Epithelial cell of esophagus (primary cell): ENCODE measurements at regions not wholly inside any gene's neighbourhood (a gene's known extent, or its start where the extent isn't known, plus 50 kb on each side); places are given as distances from the start of the nearest gene placed in this dataset.
"Not testable (repeated sequence)": the region's sequence is repeated elsewhere in the genome, so short reads cannot be mapped to it uniquely, and the experiment has no call there.

Source experiments
- DNase-seq: peaks from one replicate; pipeline ENCODE4 v3.0.0; 2010; ENCODE audit warnings: low read depth
- H3K4me3 ChIP-seq: 2 replicates; pipeline ENCODE4 v1.5.1; 2011; ENCODE audit warnings: mild to moderate bottlenecking, low read length, control low read depth
- CTCF ChIP-seq: IDR thresholded peaks from 2 replicates; pipeline ENCODE4 v1.5.1; 2011; ENCODE audit warnings: low read depth, mild to moderate bottlenecking, low read length, control low read depth, inconsistent platforms; ENCODE audit not compliant: insufficient read depth; ENCODE audit errors: missing control alignments

GRCh38 chr12:33614630-33615029, 175.0 kb upstream of the SYT10 start:
- TF ChIP-seq CTCF = no peak
- DNase-seq = no peak

GRCh38 chr12:33617218-33617617, 177.6 kb upstream of the SYT10 start:
- no peak for TF ChIP-seq CTCF
- H3K4me3 ChIP-seq = no peak overlapping the region
- no peak for DNase-seq

More at GRCh38 chr12:33614630-33615029, 175.0 kb upstream of the SYT10 start:
- no peak overlapping the region for H3K4me3 ChIP-seq

DNA sequence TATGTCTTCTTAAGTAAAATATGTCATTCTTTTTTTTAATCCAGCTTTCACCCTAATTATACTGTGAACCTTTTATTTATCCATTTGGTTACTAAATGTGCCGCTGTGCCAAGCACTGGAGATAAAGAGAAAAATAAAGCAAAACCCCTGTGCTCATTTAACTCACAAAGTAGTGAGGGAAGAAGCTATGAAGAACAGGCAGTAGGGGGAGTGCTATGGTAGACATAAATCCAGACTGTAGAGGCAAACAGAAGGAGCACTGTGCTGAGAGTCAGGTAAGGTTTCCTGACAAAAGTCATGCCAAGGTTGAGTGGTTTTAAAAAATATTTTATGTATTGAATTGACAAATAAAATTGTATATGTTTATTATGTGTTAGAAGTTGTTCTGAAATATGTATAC, 188.5 kb upstream of the SYT10 start:
- TF ChIP-seq CTCF = peak; percentile 29
- DNase-seq = peak; percentile 19
- H3K4me3 ChIP-seq = no peak overlapping the region

- DNase-seq = no peak
- no peak for TF ChIP-seq CTCF
- no peak overlapping the region for H3K4me3 ChIP-seq
Observed at GRCh38 chr12:33634544-33634943, 194.9 kb upstream of the SYT10 start.

DNA sequence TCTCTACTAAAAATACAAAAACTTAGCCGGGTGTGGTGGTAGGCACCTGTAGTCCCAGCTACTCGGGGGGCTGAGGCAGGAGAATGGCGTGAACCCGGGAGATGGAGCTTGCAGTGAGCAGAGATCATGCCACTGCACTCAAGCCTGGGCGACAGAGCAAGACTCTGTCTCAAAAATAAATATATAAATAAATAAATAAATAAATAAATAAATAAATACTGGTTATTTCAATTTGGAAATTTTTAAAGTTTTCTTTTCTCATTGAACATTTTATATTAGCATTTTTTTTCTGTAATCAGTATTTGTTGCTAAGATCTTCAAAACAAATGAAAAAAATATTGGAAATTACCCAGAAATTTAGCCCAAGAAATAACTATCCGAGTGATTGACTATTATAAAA, 197.3 kb upstream of the SYT10 start:
- H3K4me3 ChIP-seq, DNase-seq: not testable (repeated sequence)

DNA sequence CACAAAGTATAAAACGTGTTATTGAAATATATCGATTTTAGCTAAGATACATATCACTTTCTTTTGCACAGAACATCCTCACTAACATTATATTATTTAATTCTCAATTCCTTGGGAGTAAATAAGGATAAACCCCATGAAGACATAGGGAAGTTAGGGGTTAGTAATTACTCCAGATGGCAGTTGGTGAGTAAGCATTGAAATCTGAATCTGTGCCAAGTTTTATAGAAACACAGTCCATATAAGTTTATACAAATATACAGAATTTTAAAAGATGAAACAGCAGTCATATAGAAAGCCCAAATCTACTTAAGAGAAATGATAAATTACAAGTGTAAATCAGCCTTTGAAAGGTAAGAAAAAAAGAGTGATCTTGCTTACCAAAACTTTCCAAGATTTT, 200.4 kb upstream of the SYT10 start:
- peak; percentile 17 for DNase-seq
- H3K4me3 ChIP-seq = no peak overlapping the region
- no peak for TF ChIP-seq CTCF

DNA sequence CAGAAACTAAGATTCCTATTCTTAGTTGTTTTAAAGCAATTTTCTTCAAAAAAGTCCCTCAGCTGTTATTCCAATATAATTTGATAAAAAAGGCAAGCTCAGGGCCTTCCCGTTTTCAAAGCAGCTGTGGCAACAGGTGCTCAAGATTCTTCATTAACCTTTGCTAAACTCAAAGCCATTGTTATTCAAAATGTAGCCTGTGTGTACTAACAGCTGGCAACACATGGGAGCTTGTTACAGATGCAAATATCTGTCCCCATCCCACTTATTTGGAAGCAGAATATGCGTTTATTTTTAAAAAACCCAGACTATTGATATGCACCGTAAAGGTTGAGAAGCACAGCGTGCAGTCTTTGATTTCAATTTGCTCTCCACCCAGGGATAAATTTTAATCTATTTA, 210.4 kb upstream of the SYT10 start:
- no peak for TF ChIP-seq CTCF
- no peak overlapping the region for H3K4me3 ChIP-seq
- DNase-seq = no peak

DNA sequence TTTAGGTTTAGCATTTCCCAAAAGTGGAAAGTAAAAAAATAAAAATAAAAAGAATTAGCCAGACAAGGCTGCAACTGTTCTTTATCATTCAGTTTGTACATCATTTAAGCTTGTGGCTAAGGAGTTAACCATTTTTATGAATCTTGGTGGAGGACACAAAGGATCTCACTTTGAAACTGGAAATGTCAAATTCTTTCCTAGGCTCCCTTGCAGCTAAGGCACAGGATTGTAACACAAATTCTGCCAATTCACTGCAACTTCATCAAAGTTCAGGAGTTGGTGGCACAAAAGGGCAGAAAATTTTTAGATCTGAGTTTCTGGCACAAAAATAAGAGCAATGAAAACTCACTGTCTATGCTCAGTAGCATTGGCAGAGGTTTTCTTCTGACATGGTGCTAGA, 211.2 kb upstream of the SYT10 start:
- TF ChIP-seq CTCF = no peak
- H3K4me3 ChIP-seq = no peak overlapping the region
- no peak for DNase-seq
